ENCODE measurements at regions not wholly inside any gene's neighbourhood (a gene's known extent, or its start where the extent isn't known, plus 50 kb on each side); places are given as distances from the start of the nearest gene placed in this dataset.

- DNase-seq (ENCODE audit: extremely low spot score): no peak
- no peak for TF ChIP-seq CTCF (IDR thresholded peaks at IDR 0.05; ENCODE audit: control extremely low read depth, extremely low read depth, low read depth, missing control alignments)
- POLR2A ChIA-PET: no interaction called here
- CTCF ChIA-PET: interaction anchor here (0.8 to 0.9 kb wide), 2 partner anchors 13 to 17 kb away, joined by 3 read pairs; no protein-coding TSS in a partner anchor
Measured at GRCh38 chr6:113690281-113691259, 166.6 kb upstream of the MARCKS start.

GRCh38 chr6:113691260-113691656 is 165.9 kb upstream of the MARCKS start:
- POLR2A ChIA-PET: no interaction called here
- CTCF ChIA-PET: interaction anchor here (0.8 to 0.9 kb wide), 2 partner anchors 13 to 18 kb away, joined by 3 read pairs; no protein-coding TSS in a partner anchor
- no peak for DNase-seq (ENCODE audit: extremely low spot score)
- TF ChIP-seq CTCF (IDR thresholded peaks at IDR 0.05; ENCODE audit: control extremely low read depth, extremely low read depth, low read depth, missing control alignments): no peak

GRCh38 chr6:113693851-113694250 is 163.3 kb upstream of the MARCKS start:
- DNase-seq (ENCODE audit: extremely low spot score): no peak
- POLR2A ChIA-PET: no interaction called here
- CTCF ChIA-PET: no interaction called here
- TF ChIP-seq CTCF (IDR thresholded peaks at IDR 0.05; ENCODE audit: control extremely low read depth, extremely low read depth, low read depth, missing control alignments): no peak

- CTCF ChIA-PET: no interaction called here
Measured at GRCh38 chr6:113694278-113695077, 162.7 kb upstream of the MARCKS start.

GRCh38 chr6:113695516-113695915 is 161.6 kb upstream of the MARCKS start:
- TF ChIP-seq CTCF (IDR thresholded peaks at IDR 0.05; ENCODE audit: control extremely low read depth, extremely low read depth, low read depth, missing control alignments): no peak
- ChIA-PET CTCF (interaction anchor here (1.4 to 1.7 kb wide), 2 partner anchors 13 to 50 kb away, joined by 3 read pairs; no protein-coding TSS in a partner anchor), POLR2A (no interaction called here)
- no peak for DNase-seq (ENCODE audit: extremely low spot score)

More at GRCh38 chr6:113694278-113695077, 162.7 kb upstream of the MARCKS start:
- TF ChIP-seq CTCF (IDR thresholded peaks at IDR 0.05; ENCODE audit: control extremely low read depth, extremely low read depth, low read depth, missing control alignments): no peak
- POLR2A ChIA-PET: no interaction called here
- DNase-seq (ENCODE audit: extremely low spot score): no peak

GRCh38 chr6:113696960-113697359 is 160.2 kb upstream of the MARCKS start:
- no peak for TF ChIP-seq CTCF (IDR thresholded peaks at IDR 0.05; ENCODE audit: control extremely low read depth, extremely low read depth, low read depth, missing control alignments)
- DNase-seq (ENCODE audit: extremely low spot score): no peak
- ChIA-PET CTCF (no interaction called here), POLR2A (no interaction called here)

All from GM10248 (cell line).